Glomerular visceral epithelial cell (primary cell): ENCODE measurements at regions not wholly inside any gene's neighbourhood (a gene's known extent, or its start where the extent isn't known, plus 50 kb on each side); places are given as distances from the start of the nearest gene placed in this dataset.

ENCODE experiments used
- DNase-seq: peaks from one replicate; pipeline ENCODE4 v3.0.0-alpha.2; 2016; ENCODE audit errors: extremely low spot score

DNA sequence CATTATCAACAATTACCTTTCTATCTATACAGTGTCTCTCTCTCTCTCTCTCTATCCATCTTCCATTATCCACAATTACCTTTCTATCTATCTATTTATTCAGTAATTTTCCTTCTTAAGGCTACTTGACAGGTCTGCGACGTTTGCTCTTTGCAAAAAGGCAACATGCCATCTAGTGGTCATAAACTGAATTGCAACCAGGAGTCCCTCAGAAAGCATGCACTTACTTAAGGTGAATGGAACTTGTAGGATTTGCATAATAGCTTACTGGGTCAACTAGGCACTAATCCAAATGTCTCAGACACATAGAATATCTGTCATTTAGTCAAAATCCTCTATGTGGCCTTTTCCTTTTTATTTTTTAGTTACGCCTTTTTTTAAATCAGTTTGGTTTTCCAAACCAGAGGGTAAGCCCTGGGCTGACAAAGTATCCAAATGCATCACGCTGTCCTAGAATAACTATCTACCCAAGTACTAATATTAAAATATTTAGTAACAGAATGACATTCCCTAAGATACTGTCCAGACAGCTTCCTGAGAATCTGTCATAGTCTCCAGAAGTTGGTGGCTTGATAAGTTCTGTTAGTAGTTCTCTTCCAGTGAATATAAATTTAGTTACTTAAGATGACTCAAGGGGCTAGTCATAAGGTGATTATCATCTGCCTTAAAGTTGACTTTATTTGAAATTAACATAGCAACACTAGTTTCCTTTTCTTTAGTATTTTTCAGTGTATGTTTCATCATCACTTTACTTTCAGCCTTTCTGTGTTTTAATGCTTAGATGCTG is 208.3 kb downstream of the PPP1R3A start:
- DNase-seq: peak; percentile 81

- no peak for DNase-seq
Observed at GRCh38 chr7:113705439-113705838, 213.4 kb downstream of the PPP1R3A start.

DNA sequence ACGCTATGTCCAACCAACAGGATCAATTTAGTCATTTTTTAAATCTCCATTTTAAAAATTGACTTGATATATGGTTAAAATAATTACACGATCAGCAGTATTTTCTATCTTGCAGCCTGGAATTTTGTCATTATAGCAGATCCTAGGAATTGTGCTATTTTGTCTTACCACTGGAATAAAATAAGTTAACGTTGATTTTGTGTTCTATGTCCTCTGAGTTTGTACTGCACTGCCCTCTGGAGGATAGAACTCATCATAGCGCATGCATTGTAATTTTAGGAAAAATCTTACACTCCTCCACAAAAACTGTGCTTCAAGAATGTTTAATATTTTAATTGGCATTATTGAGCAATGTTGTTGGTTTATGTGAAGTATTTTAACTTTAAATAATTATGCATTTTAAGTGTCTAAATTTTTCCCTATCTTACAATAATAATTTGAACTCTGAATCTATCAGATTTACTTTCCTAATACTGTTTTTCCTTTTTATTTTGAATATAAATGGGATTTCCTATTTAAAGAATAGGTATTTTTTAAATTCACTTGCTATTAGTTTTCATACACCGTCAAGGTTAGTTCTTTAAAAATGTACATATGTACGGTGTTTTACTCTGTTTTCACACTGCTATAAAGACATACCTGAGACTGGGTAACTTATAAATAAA is 220.1 kb downstream of the PPP1R3A start:
- peak; percentile 22 for DNase-seq

GRCh38 chr7:113694149-113694548 is 224.7 kb downstream of the PPP1R3A start:
- DNase-seq: no peak

GRCh38 chr7:113684165-113684564 is 234.6 kb downstream of the PPP1R3A start:
- no peak for DNase-seq

DNA sequence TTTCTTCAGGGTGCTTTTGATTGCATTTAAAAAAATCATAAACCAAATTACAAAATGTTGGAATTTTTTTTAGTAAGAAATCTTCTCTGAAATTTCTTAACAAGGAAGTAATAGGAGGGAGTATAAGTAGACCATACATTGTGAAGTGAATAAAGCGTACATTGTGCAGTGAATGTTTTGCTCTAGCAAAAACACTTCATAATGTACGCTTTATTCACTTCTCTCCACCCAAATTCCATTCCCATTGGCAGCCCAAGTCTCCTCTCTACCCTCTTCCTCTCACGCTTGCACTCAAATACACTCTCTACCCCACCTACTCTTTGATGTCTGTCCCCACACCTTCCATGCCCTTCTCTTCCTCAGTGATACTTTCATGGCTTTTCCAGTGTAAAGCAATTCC is 241.0 kb downstream of the PPP1R3A start:
- no peak for DNase-seq

DNA sequence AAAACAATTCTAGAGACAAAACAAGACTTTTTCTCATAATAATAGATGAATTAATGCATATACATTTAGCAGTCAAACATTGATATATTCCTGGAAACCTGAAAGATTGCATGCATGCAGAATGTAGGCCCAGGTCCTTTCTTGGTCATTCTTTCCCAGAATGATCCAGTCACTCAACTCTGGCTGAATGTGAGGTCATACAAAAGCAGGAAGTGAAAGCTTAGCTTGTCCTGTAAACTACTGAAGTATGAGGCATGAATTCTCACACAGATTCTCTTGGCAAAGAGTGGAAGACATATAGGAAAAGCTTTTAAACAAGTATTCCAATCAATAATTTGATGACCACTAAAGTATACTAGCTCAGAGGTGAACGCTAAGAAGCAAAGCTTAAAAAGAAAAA is 253.9 kb downstream of the PPP1R3A start:
- DNase-seq: no peak

DNA sequence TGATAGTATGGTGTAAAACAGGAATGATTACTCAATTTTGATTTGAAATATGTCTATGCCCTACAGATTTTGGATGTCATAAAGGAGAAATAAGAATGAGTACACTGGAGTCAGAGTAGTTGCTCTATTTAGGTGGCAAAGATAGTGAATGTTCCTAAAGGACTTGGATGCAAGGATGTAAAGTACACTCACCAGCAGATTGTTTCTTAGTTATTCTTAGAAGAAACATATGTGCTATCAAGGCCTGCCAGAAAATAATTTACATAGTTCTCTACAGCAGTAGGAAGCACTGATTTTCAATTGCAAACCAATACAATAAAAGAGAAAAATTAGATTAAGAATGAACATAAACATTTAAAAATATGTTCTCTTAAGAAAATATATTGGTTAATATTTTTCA is 259.4 kb downstream of the PPP1R3A start:
- no peak for DNase-seq

DNA sequence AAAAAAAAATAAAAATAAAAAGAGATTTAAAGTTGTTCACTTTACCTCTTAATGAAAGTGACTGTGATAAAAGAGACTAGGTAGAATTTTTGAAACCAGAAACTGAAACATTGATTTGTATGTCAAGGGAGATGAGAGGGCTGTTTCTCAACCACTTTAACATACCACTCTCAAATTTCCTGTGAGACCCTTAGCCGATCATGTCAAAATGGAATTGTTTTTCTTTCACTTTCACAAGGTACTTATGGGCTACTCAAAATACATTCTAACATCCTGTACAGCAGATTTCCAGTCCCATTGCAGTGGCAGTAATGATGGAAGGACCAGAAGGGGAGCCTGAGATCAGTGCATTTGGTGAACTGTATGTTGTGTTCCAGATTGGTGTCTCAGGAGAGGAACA is 261.2 kb downstream of the PPP1R3A start:
- DNase-seq: no peak

DNA sequence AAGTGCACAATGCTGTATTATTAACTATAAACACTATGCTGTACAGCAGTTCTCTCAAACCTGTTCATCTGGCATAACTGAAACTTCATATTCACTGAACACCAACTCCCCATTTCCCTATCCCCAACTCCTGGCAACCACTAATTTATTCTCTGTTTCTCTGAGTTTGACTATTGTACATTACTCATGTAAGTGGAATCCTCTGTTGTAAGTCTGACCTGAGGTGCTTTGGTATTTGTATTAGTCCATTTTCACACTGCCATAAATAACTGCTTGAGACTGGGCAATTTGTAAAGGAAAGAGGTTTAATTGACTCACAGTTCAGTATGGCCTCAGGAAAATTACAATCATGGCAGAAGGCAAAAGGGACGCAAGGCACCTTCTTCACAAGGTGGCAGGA is 266.3 kb downstream of the PPP1R3A start:
- peak; percentile 35 for DNase-seq

DNA sequence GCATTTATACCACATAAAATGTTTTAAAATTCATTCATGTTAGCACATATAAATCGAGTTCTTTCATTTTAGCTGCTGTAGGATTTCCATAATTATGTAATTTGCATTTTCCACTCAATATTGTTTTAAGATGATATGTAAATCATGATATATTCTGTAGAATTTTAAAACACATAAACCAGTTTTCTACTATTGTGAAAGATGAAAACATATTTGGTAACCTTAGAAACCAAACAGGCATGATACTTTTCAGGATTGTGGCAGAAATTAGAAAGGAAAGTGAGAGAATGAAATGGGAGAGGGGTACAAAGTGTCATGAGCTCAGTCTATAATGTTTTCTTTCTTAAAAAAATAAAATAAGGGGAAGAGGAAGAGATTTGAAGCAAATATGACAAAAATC is 269.3 kb downstream of the PPP1R3A start:
- no peak for DNase-seq

- no peak for DNase-seq
Observed at GRCh38 chr7:113639221-113639620, 279.6 kb downstream of the PPP1R3A start.

- peak; percentile 6 for DNase-seq
Observed at GRCh38 chr7:113636727-113637421, 281.9 kb downstream of the PPP1R3A start.

DNA sequence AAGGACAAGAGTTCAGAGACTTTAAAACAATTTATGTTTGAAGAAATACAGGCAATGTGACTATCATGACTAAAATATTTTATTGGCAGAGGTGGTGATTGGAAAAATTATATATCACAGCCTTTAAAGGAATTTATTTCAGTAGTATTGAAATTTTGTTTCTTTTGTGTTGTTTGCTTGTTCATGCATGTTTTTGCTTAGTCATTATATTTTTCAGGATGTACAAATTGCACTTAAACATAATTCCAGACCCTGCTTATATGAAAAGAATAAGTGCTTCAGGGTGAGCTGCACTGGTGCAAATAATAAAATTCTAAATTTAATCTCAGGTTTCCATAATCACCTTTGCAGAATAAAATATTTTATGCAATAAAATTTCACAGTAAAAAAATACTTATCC is 283.3 kb downstream of the PPP1R3A start:
- DNase-seq: no peak

GRCh38 chr7:113633073-113633472 is 285.7 kb downstream of the PPP1R3A start:
- no peak for DNase-seq

- DNase-seq: no peak
Observed at GRCh38 chr7:113628948-113629847, 289.6 kb downstream of the PPP1R3A start.

DNA sequence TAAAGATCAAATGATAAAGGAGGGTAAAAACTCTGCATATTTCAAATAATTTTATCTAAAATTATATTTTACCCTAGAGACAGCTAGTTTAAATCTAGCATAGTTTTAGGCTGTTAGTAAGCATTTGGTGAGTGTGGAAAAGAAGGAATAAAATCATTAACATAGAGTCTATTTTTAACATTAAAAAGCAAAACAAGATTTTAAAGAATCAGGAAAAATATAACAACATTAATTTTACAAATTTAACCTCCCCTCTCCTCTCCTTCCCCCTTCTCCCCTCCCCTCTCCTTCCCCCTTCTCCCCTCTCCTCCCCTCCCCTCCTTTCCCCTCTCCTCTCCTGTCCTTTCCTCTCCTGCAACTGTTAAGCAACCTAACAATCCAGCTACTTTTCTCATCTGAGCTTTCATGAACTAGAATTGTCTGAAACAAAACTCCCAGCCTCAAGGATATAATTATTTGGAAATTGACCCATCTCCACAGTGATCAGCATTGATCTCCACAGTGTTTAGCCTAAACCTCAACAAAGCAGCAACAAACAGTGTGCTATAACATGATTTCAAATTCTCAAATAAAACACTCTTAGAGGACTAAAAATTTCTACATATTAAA is 293.2 kb downstream of the PPP1R3A start:
- DNase-seq: no peak

GRCh38 chr7:113622796-113623195 is 296.0 kb downstream of the PPP1R3A start:
- DNase-seq: no peak

- no peak for DNase-seq
Observed at GRCh38 chr7:113610572-113610971, 308.2 kb downstream of the PPP1R3A start.

- no peak for DNase-seq
Observed at GRCh38 chr7:113608782-113609181, 310.0 kb downstream of the PPP1R3A start.

- no peak for DNase-seq
Observed at GRCh38 chr7:113606325-113606724, 312.5 kb downstream of the PPP1R3A start.
